ENCODE measurements at regions not wholly inside any gene's neighbourhood (a gene's known extent, or its start where the extent isn't known, plus 50 kb on each side); places are given as distances from the start of the nearest gene placed in this dataset.

DNA sequence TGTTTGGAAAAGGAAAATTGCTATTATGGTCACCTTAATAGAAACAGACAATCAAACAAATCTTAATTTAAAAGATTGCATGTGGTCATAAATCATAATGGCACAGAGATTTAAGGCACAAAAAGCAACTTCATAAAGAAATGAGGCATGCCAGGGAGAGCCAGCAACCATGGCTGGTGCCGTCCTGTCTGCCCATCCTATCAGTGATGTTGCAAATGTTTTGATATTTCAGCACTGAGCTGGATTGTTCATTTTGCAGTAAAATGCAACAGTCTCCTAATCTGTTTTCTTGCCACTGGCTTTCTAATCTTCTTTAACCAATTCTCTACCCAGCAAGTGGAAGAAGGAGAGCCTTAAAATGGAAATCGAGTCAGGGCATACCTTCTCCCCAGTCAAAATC lies 249.8 kb downstream of the SAMD5 start:
- TF ChIP-seq, protein P1, sequence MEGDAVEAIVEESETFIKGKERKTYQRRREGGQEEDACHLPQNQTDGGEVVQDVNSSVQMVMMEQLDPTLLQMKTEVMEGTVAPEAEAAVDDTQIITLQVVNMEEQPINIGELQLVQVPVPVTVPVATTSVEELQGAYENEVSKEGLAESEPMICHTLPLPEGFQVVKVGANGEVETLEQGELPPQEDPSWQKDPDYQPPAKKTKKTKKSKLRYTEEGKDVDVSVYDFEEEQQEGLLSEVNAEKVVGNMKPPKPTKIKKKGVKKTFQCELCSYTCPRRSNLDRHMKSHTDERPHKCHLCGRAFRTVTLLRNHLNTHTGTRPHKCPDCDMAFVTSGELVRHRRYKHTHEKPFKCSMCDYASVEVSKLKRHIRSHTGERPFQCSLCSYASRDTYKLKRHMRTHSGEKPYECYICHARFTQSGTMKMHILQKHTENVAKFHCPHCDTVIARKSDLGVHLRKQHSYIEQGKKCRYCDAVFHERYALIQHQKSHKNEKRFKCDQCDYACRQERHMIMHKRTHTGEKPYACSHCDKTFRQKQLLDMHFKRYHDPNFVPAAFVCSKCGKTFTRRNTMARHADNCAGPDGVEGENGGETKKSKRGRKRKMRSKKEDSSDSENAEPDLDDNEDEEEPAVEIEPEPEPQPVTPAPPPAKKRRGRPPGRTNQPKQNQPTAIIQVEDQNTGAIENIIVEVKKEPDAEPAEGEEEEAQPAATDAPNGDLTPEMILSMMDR (conservative IDR thresholded peaks at IDR 0.05; ENCODE audit: low read depth, low read length) = no peak
- no peak for DNase-seq (ENCODE audit: low read depth)
- no peak overlapping the region for H3K4me3 ChIP-seq (ENCODE audit: low read length)

DNA sequence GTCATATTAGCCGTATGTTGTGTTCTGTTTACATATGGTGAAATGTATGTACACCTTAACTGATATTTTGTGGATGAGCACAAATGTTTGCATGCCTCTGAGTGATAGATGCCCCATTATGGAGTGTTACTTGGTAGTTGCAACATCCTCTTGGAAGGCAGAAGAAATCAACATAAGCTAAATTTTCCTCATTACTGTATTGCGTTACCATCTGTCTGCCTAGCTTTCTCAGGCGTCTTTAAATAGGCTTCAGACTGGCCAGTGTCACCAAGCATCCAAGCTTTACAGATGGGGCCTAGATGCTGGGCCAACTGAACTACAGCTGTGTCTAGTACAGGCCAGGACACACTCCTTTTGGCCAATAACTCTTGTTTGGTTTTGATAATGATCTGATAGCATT lies 250.6 kb downstream of the SAMD5 start:
- H3K4me3 ChIP-seq (ENCODE audit: low read length) = no peak overlapping the region
- TF ChIP-seq, protein P1 (conservative IDR thresholded peaks at IDR 0.05; ENCODE audit: low read depth, low read length) = no peak
- no peak for DNase-seq (ENCODE audit: low read depth)

DNA sequence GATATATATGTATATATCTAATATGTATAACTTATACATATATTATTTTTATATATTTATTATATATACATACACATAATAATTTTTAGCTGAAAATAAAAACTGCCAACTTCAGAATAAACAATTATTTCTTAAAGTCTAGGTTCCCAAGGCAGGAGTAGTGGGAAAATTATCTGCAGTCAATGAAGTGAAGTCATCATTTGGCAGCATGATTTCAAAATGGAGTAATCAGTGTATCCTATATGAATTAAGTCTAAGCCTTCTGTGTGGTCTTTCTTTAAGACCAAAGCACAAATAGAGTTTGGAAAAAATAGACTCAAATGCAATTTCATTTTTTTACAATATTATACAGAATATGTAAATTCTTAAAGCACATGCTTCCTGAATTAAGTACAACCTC lies 251.0 kb downstream of the SAMD5 start:
- DNase-seq (ENCODE audit: low read depth) = no peak
- TF ChIP-seq, protein P1 (conservative IDR thresholded peaks at IDR 0.05; ENCODE audit: low read depth, low read length) = no peak
- no peak overlapping the region for H3K4me3 ChIP-seq (ENCODE audit: low read length)

DNA sequence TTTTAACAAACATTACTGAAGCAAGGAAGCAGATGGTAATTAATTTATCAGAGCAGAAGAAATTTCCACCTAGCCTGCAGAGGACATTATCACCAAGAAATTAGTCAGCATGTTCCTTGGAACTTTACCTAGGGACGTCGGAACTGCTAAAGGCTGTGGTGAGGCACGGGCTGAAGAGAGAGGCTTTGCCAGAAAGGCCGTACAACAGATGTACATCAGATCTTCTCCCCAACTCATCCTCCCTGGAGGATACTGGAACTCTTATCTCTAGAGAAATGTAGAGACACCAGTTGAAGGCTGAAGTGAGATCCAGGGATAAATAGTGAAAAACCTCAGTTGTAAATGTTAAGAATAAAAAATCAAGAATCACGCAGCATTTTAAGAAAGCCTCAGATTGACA lies 257.1 kb downstream of the SAMD5 start:
- TF ChIP-seq, protein P1 (conservative IDR thresholded peaks at IDR 0.05; ENCODE audit: low read depth, low read length) = no peak
- no peak for DNase-seq (ENCODE audit: low read depth)
- no peak overlapping the region for H3K4me3 ChIP-seq (ENCODE audit: low read length)

DNA sequence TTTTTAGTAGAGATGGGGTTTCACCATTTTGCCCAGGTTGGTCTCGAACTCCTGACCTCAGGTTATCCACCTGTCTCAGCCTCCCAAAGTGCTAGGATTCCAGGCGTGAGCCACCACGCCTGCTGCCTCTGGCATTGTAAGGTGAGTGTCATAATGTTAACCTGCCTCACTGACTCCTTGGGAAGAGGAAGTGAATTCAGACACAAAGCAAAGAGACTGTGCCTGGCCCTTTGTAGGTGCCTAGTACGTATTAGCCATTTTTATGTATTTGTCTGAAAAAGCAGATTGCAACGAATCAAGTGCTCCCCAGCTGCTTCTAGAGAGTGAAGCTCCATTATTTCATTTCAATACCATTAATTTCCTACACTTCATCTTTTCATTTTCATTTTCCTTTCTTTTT lies 260.5 kb downstream of the SAMD5 start:
- DNase-seq (ENCODE audit: low read depth) = no peak
- TF ChIP-seq, protein P1 (conservative IDR thresholded peaks at IDR 0.05; ENCODE audit: low read depth, low read length) = no peak
- no peak overlapping the region for H3K4me3 ChIP-seq (ENCODE audit: low read length)

DNA sequence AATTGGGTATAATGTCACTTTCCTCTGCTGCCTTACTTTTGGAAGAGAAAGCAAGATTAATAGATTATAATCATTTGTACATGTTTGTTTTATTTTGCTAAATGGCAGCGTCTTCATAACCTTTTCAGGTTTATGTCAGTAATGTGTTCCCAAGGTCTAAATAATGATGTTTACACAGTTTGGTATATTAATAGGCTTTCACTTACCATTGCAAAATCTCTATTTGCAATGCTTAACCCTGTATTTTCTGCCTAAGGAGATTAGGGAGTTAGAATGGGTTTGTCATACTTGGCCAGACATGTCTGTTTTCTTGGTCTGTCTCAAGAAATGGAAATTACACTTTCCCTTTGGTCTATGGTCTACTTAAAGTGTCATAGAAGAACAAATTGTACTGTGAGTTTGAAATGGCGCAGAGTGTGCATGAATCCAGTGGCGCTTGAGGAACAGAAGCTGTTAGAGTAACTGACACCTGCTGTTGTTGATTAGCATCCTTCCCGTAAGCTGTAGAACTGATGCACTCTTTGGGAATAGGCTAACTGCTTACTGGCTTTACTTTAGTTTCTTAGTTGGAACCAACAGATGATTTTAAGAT lies 261.1 kb downstream of the SAMD5 start:
- peak; percentile 45 for DNase-seq (ENCODE audit: low read depth)
- H3K4me3 ChIP-seq (ENCODE audit: low read length) = no peak overlapping the region
- TF ChIP-seq, protein P1 (conservative IDR thresholded peaks at IDR 0.05; ENCODE audit: low read depth, low read length) = no peak

DNA sequence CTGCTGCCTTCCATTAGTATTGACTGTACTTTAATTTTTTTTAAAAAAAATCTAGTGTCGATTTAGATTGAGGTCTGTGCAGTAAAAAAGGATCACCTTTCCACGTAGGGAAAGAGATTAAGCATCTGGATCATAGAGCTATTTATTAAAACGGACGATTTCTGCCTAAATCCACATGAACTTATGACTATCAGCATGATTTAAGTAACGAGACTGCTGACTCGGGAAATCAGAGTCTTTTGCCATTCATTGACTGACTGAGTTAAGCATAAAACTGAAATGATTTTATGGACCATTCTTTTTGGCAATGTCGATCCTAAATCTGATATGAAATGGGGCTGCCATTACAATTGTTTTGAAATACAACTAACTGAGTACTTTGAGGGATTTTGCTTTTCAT lies 261.7 kb downstream of the SAMD5 start:
- H3K4me3 ChIP-seq (ENCODE audit: low read length) = no peak overlapping the region
- TF ChIP-seq, protein P1 (conservative IDR thresholded peaks at IDR 0.05; ENCODE audit: low read depth, low read length) = no peak
- DNase-seq (ENCODE audit: low read depth) = no peak

All from retinal pigment epithelial cell (primary cell).